ENCODE measurements at regions not wholly inside any gene's neighbourhood (a gene's known extent, or its start where the extent isn't known, plus 50 kb on each side); places are given as distances from the start of the nearest gene placed in this dataset.

- TF ChIP-seq FOXK1 (CRISPR knock-in tag; IDR thresholded peaks at IDR 0.05; ENCODE audit: borderline replicate concordance, low read depth): no peak
- TF ChIP-seq ADNP (CRISPR knock-in tag; IDR thresholded peaks at IDR 0.05): no peak
- no peak for TF ChIP-seq ZFX (CRISPR knock-in tag; IDR thresholded peaks at IDR 0.05; ENCODE audit: low read depth)
- TF ChIP-seq ARID4A (CRISPR knock-in tag; IDR thresholded peaks at IDR 0.05; ENCODE audit: borderline replicate concordance): no peak
- no peak for TF ChIP-seq POLR2A (IDR thresholded peaks at IDR 0.05; ENCODE audit: insufficient read depth in 1 of 2, low read depth in 2 of 2, low read length in 2 of 2)
- no peak for TF ChIP-seq KLF11 (CRISPR knock-in tag; IDR thresholded peaks at IDR 0.05)
- no peak for TF ChIP-seq TCF7L2 (IDR thresholded peaks at IDR 0.05; ENCODE audit: low read depth, low read length)
- no peak for TF ChIP-seq SRSF9 (IDR thresholded peaks at IDR 0.05; ENCODE audit: borderline replicate concordance, insufficient read depth, low read depth, low read length, poor library complexity, severe bottlenecking)
These were observed 58.9 kb downstream of the ERICH4 start for GRCh38 chr19:41501854-41502253.
